ENCODE measurements at regions not wholly inside any gene's neighbourhood (a gene's known extent, or its start where the extent isn't known, plus 50 kb on each side); places are given as distances from the start of the nearest gene placed in this dataset.
A peak's percentile ranks its signal among the peaks of the same experiment; 100 is the strongest.
"Not testable (repeated sequence)": the region's sequence is repeated elsewhere in the genome, so short reads cannot be mapped to it uniquely, and the experiment has no call there.

GRCh38 chr13:64723724-64724123 is 2506.4 kb downstream of the PCDH9 start:
- TF ChIP-seq FOXP2 (optimal IDR thresholded peaks at IDR 0.05; ENCODE audit: control extremely low read depth, extremely low read length, insufficient read depth) (peak; percentile 68), POLR2AphosphoS5 (IDR thresholded peaks at IDR 0.05; ENCODE audit: borderline replicate concordance, low read depth, low read length) (no peak)
- Histone ChIP-seq H3K36me3 (ENCODE audit: insufficient read depth, low read length) (no peaks in the 10 kb centered on the region), H3K9ac (ENCODE audit: insufficient read length) (peak overlapping the region; percentile 10), H3K9me3 (ENCODE audit: low read depth, low read length) (no peaks in the 10 kb centered on the region), H3K27ac (peak overlapping the region; percentile 76), H3K4me3 (peak overlapping the region; percentile 59)
- DNase-seq (ENCODE audit: low read depth, low spot score), result peak; percentile 45

- Histone ChIP-seq H3K27ac (no peak overlapping the region), H3K36me3 (ENCODE audit: insufficient read depth, low read length) (no peaks in the 10 kb centered on the region), H3K9ac (ENCODE audit: insufficient read length) (no peak overlapping the region), H3K9me3 (ENCODE audit: low read depth, low read length) (no peaks in the 10 kb centered on the region), H3K4me3 (no peak overlapping the region)
- TF ChIP-seq FOXP2 (optimal IDR thresholded peaks at IDR 0.05; ENCODE audit: control extremely low read depth, extremely low read length, insufficient read depth) (no peak), POLR2AphosphoS5 (IDR thresholded peaks at IDR 0.05; ENCODE audit: borderline replicate concordance, low read depth, low read length) (no peak), EZH2 (IDR thresholded peaks at IDR 0.05) (no peak)
- DNase-seq (ENCODE audit: low read depth, low spot score), result no peak
Observed at GRCh38 chr13:64718116-64718515, 2512.0 kb downstream of the PCDH9 start.

- Histone ChIP-seq H3K4me3 (no peak overlapping the region), H3K9me3 (ENCODE audit: low read depth, low read length) (peaks cover 3% of the 10 kb centered on the region; the same call in 1 of the 2 replicates), H3K9ac (ENCODE audit: insufficient read length) (no peak overlapping the region), H3K27ac (no peak overlapping the region), H3K36me3 (ENCODE audit: insufficient read depth, low read length) (no peaks in the 10 kb centered on the region)
- TF ChIP-seq EZH2 (IDR thresholded peaks at IDR 0.05), result no peak
- no peak for TF ChIP-seq POLR2AphosphoS5 (IDR thresholded peaks at IDR 0.05; ENCODE audit: borderline replicate concordance, low read depth, low read length)
- TF ChIP-seq FOXP2 (optimal IDR thresholded peaks at IDR 0.05; ENCODE audit: control extremely low read depth, extremely low read length, insufficient read depth), result no peak
- DNase-seq (ENCODE audit: low read depth, low spot score), result no peak
Observed at GRCh38 chr13:64716936-64717335, 2513.2 kb downstream of the PCDH9 start.

GRCh38 chr13:64709079-64709478 is 2521.1 kb downstream of the PCDH9 start:
- Histone ChIP-seq H3K4me3 (no peak overlapping the region), H3K27ac (no peak overlapping the region), H3K9ac (ENCODE audit: insufficient read length) (no peak overlapping the region), H3K36me3 (ENCODE audit: insufficient read depth, low read length) (no peaks in the 10 kb centered on the region), H3K9me3 (ENCODE audit: low read depth, low read length) (peaks cover 3% of the 10 kb centered on the region; the same call in 1 of the 2 replicates)
- no peak for DNase-seq (ENCODE audit: low read depth, low spot score)
- no peak for TF ChIP-seq FOXP2 (optimal IDR thresholded peaks at IDR 0.05; ENCODE audit: control extremely low read depth, extremely low read length, insufficient read depth)
- TF ChIP-seq EZH2 (IDR thresholded peaks at IDR 0.05), result no peak
- TF ChIP-seq POLR2AphosphoS5 (IDR thresholded peaks at IDR 0.05; ENCODE audit: borderline replicate concordance, low read depth, low read length), result no peak

- H3K27ac ChIP-seq, result no peak overlapping the region
- H3K36me3 ChIP-seq (ENCODE audit: insufficient read depth, low read length), result no peaks in the 10 kb centered on the region
- no peak for DNase-seq (ENCODE audit: low read depth, low spot score)
- TF ChIP-seq FOXP2 (optimal IDR thresholded peaks at IDR 0.05; ENCODE audit: control extremely low read depth, extremely low read length, insufficient read depth) (no peak), EZH2 (IDR thresholded peaks at IDR 0.05) (no peak), POLR2AphosphoS5 (IDR thresholded peaks at IDR 0.05; ENCODE audit: borderline replicate concordance, low read depth, low read length) (no peak)
- H3K9me3 ChIP-seq (ENCODE audit: low read depth, low read length), result no peaks in the 10 kb centered on the region
- no peak overlapping the region for H3K9ac ChIP-seq (ENCODE audit: insufficient read length)
- H3K4me3 ChIP-seq, result no peak overlapping the region
Observed at GRCh38 chr13:64704121-64704649, 2526.0 kb downstream of the PCDH9 start.

- TF ChIP-seq EZH2 (IDR thresholded peaks at IDR 0.05), result no peak
- no peak for TF ChIP-seq POLR2AphosphoS5 (IDR thresholded peaks at IDR 0.05; ENCODE audit: borderline replicate concordance, low read depth, low read length)
- no peak for TF ChIP-seq FOXP2 (optimal IDR thresholded peaks at IDR 0.05; ENCODE audit: control extremely low read depth, extremely low read length, insufficient read depth)
- no peak overlapping the region for H3K9ac ChIP-seq (ENCODE audit: insufficient read length)
- no peaks in the 10 kb centered on the region for H3K9me3 ChIP-seq (ENCODE audit: low read depth, low read length)
- H3K4me3 ChIP-seq, result no peak overlapping the region
- H3K36me3 ChIP-seq (ENCODE audit: insufficient read depth, low read length), result no peaks in the 10 kb centered on the region
- H3K27ac ChIP-seq, result no peak overlapping the region; the same call in 1 of the 2 replicates
- no peak for DNase-seq (ENCODE audit: low read depth, low spot score)
Observed at GRCh38 chr13:64697226-64697625, 2532.9 kb downstream of the PCDH9 start.

- H3K9me3 ChIP-seq (ENCODE audit: low read depth, low read length), result no peaks in the 10 kb centered on the region
- H3K4me3 ChIP-seq, result no peak overlapping the region
- no peak overlapping the region for H3K27ac ChIP-seq
- H3K36me3 ChIP-seq (ENCODE audit: insufficient read depth, low read length), result no peaks in the 10 kb centered on the region
- DNase-seq (ENCODE audit: low read depth, low spot score), result no peak
- no peak overlapping the region for H3K9ac ChIP-seq (ENCODE audit: insufficient read length)
- TF ChIP-seq EZH2 (IDR thresholded peaks at IDR 0.05), result no peak
- no peak for TF ChIP-seq POLR2AphosphoS5 (IDR thresholded peaks at IDR 0.05; ENCODE audit: borderline replicate concordance, low read depth, low read length)
- no peak for TF ChIP-seq FOXP2 (optimal IDR thresholded peaks at IDR 0.05; ENCODE audit: control extremely low read depth, extremely low read length, insufficient read depth)
Observed at GRCh38 chr13:64688893-64689677, 2541.1 kb downstream of the PCDH9 start.

GRCh38 chr13:64686536-64686935 is 2543.6 kb downstream of the PCDH9 start:
- H3K4me3 ChIP-seq; H3K27ac ChIP-seq; H3K36me3 ChIP-seq (ENCODE audit: insufficient read depth, low read length); DNase-seq (ENCODE audit: low read depth, low spot score); H3K9me3 ChIP-seq (ENCODE audit: low read depth, low read length); H3K9ac ChIP-seq (ENCODE audit: insufficient read length): not testable (repeated sequence)
